ENCODE measurements at regions not wholly inside any gene's neighbourhood (a gene's known extent, or its start where the extent isn't known, plus 50 kb on each side); places are given as distances from the start of the nearest gene placed in this dataset.
A peak's percentile ranks its signal among the peaks of the same experiment; 100 is the strongest.
"Not testable (repeated sequence)": the region's sequence is repeated elsewhere in the genome, so short reads cannot be mapped to it uniquely, and the experiment has no call there.

- no peak for DNase-seq
Observed at GRCh38 chrX:130467936-130468335, 66.1 kb downstream of the RBMX2 start.

GRCh38 chrX:130468395-130468923 lies 66.7 kb downstream of the RBMX2 start:
- no peak for DNase-seq

GRCh38 chrX:130482871-130483270 lies 81.1 kb downstream of the RBMX2 start:
- no peak for DNase-seq

GRCh38 chrX:130485870-130486269 lies 84.1 kb downstream of the RBMX2 start:
- DNase-seq, result no peak

- DNase-seq, result not testable (repeated sequence)
Observed at GRCh38 chrX:130495502-130495901, 93.7 kb downstream of the RBMX2 start.

- no peak for DNase-seq
Observed at GRCh38 chrX:130497531-130497930, 95.7 kb downstream of the RBMX2 start.

- DNase-seq, result no peak
Observed at GRCh38 chrX:130498653-130499274, 97.0 kb downstream of the RBMX2 start.

- no peak for DNase-seq
Observed at GRCh38 chrX:130502016-130502570, 100.3 kb downstream of the RBMX2 start.

GRCh38 chrX:130504019-130504418 lies 102.2 kb downstream of the RBMX2 start:
- no peak for DNase-seq

- DNase-seq, result no peak
Observed at GRCh38 chrX:130507015-130507414, 105.2 kb downstream of the RBMX2 start.

GRCh38 chrX:130512534-130512933 lies 110.7 kb downstream of the RBMX2 start:
- not testable (repeated sequence) for DNase-seq

GRCh38 chrX:130516123-130516522 lies 114.3 kb downstream of the RBMX2 start:
- DNase-seq, result no peak

- peak; percentile 69 for DNase-seq
Observed at GRCh38 chrX:130523460-130524394, 121.9 kb downstream of the RBMX2 start.

- no peak for DNase-seq
Observed at GRCh38 chrX:130524476-130525194, 122.8 kb downstream of the RBMX2 start.

- DNase-seq, result no peak
Observed at GRCh38 chrX:130529531-130529930, 127.7 kb downstream of the RBMX2 start.

- no peak for DNase-seq
Observed at GRCh38 chrX:130531066-130531465, 129.3 kb downstream of the RBMX2 start.

GRCh38 chrX:130539721-130540321 lies 138.0 kb downstream of the RBMX2 start:
- peak; percentile 66 for DNase-seq

GRCh38 chrX:130543603-130544325 lies 142.0 kb downstream of the RBMX2 start:
- no peak for DNase-seq

GRCh38 chrX:130545796-130546195 lies 144.0 kb downstream of the RBMX2 start:
- DNase-seq, result no peak

- not testable (repeated sequence) for DNase-seq
Observed at GRCh38 chrX:130549382-130549781, 147.6 kb downstream of the RBMX2 start.

GRCh38 chrX:130550351-130550750 lies 148.6 kb downstream of the RBMX2 start:
- DNase-seq, result no peak

Measured in NCI-H2227 treated with DMSO at 0.1 percent for 48 hours (cell line).